ENCODE measurements at regions not wholly inside any gene's neighbourhood (a gene's known extent, or its start where the extent isn't known, plus 50 kb on each side); places are given as distances from the start of the nearest gene placed in this dataset.
A peak's percentile ranks its signal among the peaks of the same experiment; 100 is the strongest.

DNA sequence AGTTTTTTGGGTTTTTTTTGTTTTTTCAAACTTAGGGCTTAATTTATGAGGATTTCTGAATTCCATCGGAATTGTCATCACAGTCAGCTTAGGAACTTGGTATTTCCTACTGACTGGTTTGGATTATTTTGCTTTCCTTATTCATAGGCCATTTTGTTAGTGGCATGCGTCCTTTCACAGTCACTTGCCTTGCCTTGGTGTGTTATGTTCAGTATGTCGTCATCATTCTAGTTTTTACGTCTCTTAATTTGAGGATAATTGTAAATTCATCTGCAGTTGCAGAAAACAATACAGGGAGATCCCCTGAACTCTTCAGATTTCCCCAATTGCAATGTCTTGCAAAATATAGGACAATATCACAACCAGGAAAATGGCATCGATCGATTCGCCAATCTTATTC, 485.3 kb downstream of the CBLN2 start:
- no peaks in the 10 kb centered on the region for H3K36me3 ChIP-seq (replicated peaks in 1 of 2; ENCODE audit: control insufficient read depth in 1 of 2, insufficient read depth in 2 of 2, low read length in 2 of 2)
- WGBS (ENCODE audit: low lambda C conversion rate) = 13% methylated on average over 7 of the region's 7 CpGs
- H3K9me3 ChIP-seq (ENCODE audit: low read length) = no peaks in the 10 kb centered on the region
- no peaks in the 10 kb centered on the region for H3K4me1 ChIP-seq (ENCODE audit: insufficient read depth, low read length)
- TF ChIP-seq ATF7 (IDR thresholded peaks at IDR 0.05) (peak; percentile 81), ATF7 (CRISPR knock-in tag; IDR thresholded peaks at IDR 0.05) (no peak), FOXO1 (CRISPR knock-in tag; IDR thresholded peaks at IDR 0.05) (no peak), NRL (CRISPR knock-in tag; IDR thresholded peaks at IDR 0.05; ENCODE audit: borderline replicate concordance) (no peak), CREB1 (IDR thresholded peaks at IDR 0.05) (peak; percentile 81), CREB1 (CRISPR knock-in tag; IDR thresholded peaks at IDR 0.05) (no peak)
- TF ChIP-seq, protein P1, sequence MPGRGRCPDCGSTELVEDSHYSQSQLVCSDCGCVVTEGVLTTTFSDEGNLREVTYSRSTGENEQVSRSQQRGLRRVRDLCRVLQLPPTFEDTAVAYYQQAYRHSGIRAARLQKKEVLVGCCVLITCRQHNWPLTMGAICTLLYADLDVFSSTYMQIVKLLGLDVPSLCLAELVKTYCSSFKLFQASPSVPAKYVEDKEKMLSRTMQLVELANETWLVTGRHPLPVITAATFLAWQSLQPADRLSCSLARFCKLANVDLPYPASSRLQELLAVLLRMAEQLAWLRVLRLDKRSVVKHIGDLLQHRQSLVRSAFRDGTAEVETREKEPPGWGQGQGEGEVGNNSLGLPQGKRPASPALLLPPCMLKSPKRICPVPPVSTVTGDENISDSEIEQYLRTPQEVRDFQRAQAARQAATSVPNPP (CRISPR knock-in tag; IDR thresholded peaks at IDR 0.05) = no peak
- H3K79me2 ChIP-seq (ENCODE audit: insufficient read depth, low read length) = no peaks in the 10 kb centered on the region
- CTCF ChIA-PET (ENCODE audit: low intra/inter-chr PET ratio, low total read pairs) = no interaction called here
- H3K9ac ChIP-seq (ENCODE audit: insufficient read depth, low read depth, low read length) = no peak overlapping the region
- FAIRE-seq (no peak), ATAC-seq (no peak), DNase-seq (ENCODE audit: low spot score) (no peak)
- BruUV-seq (replicated peaks) = no TSS peak
- no peak overlapping the region for H2AFZ ChIP-seq (ENCODE audit: low read length)
- no peaks in the 10 kb centered on the region for H4K20me1 ChIP-seq (ENCODE audit: insufficient read depth, low read length)
- in situ Hi-C loops (cut with HindIII; ENCODE audit: extremely low pct_ligation_motif_present, low pct_unique_long_range_greater_than_20kb) = no loop called here
- intact Hi-C loops (cut with micrococcal nuclease; ENCODE audit: unreplicated experiment) = no loop called here
- POLR2A ChIA-PET = no interaction called here
- H3K27me3 ChIP-seq (ENCODE audit: control insufficient read depth in 1 of 2, insufficient read depth in 2 of 2, low read length in 2 of 2) = no peaks in the 10 kb centered on the region
- no peak overlapping the region for H3K4me3 ChIP-seq (replicated peaks in 1 of 3; ENCODE audit: insufficient read depth in 1 of 3, low read depth in 2 of 3, low read length in 3 of 3)
- no peak overlapping the region for H3K27ac ChIP-seq (ENCODE audit: extremely low read length, insufficient read depth, low read length)
- H3K4me2 ChIP-seq (ENCODE audit: low read depth, low read length) = no peak overlapping the region

DNA sequence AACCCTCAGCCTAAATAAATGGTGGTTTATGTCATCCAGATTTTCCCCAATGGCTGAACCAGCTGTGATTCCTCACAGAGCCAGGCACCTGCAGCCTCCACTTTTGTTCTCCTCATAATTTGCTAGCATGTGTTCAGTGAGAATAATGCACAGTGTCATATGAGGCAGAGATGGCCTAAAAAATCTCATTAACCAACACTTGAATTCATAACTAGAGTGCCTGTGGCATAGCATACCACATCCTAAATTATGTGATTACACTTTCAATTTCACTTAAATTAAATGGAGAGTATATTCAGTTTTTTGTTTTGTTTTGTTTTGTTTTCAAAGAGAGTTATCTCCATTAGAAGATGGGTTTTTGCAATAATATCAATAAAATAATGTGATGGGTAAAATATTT, 488.0 kb downstream of the CBLN2 start:
- no TSS peak for BruUV-seq (replicated peaks)
- Histone ChIP-seq H3K79me2 (ENCODE audit: insufficient read depth, low read length) (no peaks in the 10 kb centered on the region), H3K36me3 (replicated peaks in 1 of 2; ENCODE audit: control insufficient read depth in 1 of 2, insufficient read depth in 2 of 2, low read length in 2 of 2) (no peaks in the 10 kb centered on the region), H4K20me1 (ENCODE audit: insufficient read depth, low read length) (no peaks in the 10 kb centered on the region), H3K27ac (ENCODE audit: extremely low read length, insufficient read depth, low read length) (no peak overlapping the region), H3K4me3 (replicated peaks in 1 of 3; ENCODE audit: insufficient read depth in 1 of 3, low read depth in 2 of 3, low read length in 3 of 3) (no peak overlapping the region), H3K9ac (ENCODE audit: insufficient read depth, low read depth, low read length) (no peak overlapping the region), H3K4me1 (ENCODE audit: insufficient read depth, low read length) (no peaks in the 10 kb centered on the region), H3K27me3 (ENCODE audit: control insufficient read depth in 1 of 2, insufficient read depth in 2 of 2, low read length in 2 of 2) (no peaks in the 10 kb centered on the region), H3K4me2 (ENCODE audit: low read depth, low read length) (no peak overlapping the region), H2AFZ (ENCODE audit: low read length) (no peak overlapping the region), H3K9me3 (ENCODE audit: low read length) (no peaks in the 10 kb centered on the region)
- no peak for ATAC-seq
- DNase-seq (ENCODE audit: low spot score) = no peak
- TF ChIP-seq ZNF567 (CRISPR knock-in tag; IDR thresholded peaks at IDR 0.05; ENCODE audit: borderline replicate concordance) (no peak), SNRNP70 (IDR thresholded peaks at IDR 0.05; ENCODE audit: low read depth, low read length) (no peak), ZNF749 (CRISPR knock-in tag; IDR thresholded peaks at IDR 0.05; ENCODE audit: borderline replicate concordance) (no peak), ZMYM2 (CRISPR knock-in tag; IDR thresholded peaks at IDR 0.05) (no peak)
- TF ChIP-seq, protein P2, sequence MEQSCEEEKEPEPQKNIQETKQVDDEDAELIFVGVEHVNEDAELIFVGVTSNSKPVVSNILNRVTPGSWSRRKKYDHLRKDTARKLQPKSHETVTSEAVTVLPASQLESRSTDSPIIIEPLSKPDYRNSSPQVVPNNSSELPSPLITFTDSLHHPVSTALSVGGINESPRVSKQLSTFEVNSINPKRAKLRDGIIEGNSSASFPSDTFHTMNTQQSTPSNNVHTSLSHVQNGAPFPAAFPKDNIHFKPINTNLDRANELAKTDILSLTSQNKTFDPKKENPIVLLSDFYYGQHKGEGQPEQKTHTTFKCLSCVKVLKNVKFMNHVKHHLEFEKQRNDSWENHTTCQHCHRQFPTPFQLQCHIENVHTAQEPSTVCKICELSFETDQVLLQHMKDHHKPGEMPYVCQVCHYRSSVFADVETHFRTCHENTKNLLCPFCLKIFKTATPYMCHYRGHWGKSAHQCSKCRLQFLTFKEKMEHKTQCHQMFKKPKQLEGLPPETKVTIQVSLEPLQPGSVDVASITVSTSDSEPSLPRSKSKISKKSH (CRISPR knock-in tag; IDR thresholded peaks at IDR 0.05; ENCODE audit: borderline replicate concordance) = no peak
- TF ChIP-seq, protein P3, sequence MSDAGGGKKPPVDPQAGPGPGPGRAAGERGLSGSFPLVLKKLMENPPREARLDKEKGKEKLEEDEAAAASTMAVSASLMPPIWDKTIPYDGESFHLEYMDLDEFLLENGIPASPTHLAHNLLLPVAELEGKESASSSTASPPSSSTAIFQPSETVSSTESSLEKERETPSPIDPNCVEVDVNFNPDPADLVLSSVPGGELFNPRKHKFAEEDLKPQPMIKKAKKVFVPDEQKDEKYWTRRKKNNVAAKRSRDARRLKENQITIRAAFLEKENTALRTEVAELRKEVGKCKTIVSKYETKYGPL (CRISPR knock-in tag; IDR thresholded peaks at IDR 0.05) = no peak
- TF ChIP-seq, protein P4, sequence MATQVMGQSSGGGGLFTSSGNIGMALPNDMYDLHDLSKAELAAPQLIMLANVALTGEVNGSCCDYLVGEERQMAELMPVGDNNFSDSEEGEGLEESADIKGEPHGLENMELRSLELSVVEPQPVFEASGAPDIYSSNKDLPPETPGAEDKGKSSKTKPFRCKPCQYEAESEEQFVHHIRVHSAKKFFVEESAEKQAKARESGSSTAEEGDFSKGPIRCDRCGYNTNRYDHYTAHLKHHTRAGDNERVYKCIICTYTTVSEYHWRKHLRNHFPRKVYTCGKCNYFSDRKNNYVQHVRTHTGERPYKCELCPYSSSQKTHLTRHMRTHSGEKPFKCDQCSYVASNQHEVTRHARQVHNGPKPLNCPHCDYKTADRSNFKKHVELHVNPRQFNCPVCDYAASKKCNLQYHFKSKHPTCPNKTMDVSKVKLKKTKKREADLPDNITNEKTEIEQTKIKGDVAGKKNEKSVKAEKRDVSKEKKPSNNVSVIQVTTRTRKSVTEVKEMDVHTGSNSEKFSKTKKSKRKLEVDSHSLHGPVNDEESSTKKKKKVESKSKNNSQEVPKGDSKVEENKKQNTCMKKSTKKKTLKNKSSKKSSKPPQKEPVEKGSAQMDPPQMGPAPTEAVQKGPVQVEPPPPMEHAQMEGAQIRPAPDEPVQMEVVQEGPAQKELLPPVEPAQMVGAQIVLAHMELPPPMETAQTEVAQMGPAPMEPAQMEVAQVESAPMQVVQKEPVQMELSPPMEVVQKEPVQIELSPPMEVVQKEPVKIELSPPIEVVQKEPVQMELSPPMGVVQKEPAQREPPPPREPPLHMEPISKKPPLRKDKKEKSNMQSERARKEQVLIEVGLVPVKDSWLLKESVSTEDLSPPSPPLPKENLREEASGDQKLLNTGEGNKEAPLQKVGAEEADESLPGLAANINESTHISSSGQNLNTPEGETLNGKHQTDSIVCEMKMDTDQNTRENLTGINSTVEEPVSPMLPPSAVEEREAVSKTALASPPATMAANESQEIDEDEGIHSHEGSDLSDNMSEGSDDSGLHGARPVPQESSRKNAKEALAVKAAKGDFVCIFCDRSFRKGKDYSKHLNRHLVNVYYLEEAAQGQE (IDR thresholded peaks at IDR 0.05; ENCODE audit: borderline replicate concordance in 1 of 2, low read depth in 1 of 2, low read length in 2 of 2) = no peak
- intact Hi-C loops (cut with micrococcal nuclease; ENCODE audit: unreplicated experiment) (no loop called here), in situ Hi-C loops (cut with HindIII; ENCODE audit: extremely low pct_ligation_motif_present, low pct_unique_long_range_greater_than_20kb) (no loop called here)
- no peak for FAIRE-seq
- CTCF ChIA-PET (ENCODE audit: low intra/inter-chr PET ratio, low total read pairs) = no interaction called here
- POLR2A ChIA-PET = no interaction called here

Measured in HepG2 (cell line).